ENCODE measurements at regions not wholly inside any gene's neighbourhood (a gene's known extent, or its start where the extent isn't known, plus 50 kb on each side); places are given as distances from the start of the nearest gene placed in this dataset.

DNA sequence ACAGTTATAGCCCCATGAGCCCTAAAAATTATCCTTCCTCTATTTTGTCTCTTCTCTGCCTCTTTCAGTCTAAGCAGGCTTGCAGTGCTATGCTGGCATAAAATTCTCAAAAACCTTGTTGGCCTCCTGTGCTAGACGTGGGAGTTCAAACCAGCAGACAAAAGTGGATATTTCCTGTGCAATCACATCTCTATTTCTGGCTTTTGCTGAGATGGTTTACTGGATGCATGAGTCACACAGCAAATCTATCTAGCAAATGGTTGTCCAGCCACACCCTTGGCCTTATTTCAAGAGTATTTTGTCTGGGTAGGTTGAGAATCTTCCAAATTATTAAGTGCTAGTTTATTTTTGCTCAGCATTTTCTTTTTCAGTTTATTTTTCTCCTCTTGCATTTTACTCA, 370.8 kb downstream of the CDC14C start:
- H3K4me3 ChIP-seq, result no peak overlapping the region
- no peak for DNase-seq
- no peaks in the 10 kb centered on the region for H3K9me3 ChIP-seq
- H3K27ac ChIP-seq, result no peak overlapping the region
- TF ChIP-seq, protein P1, sequence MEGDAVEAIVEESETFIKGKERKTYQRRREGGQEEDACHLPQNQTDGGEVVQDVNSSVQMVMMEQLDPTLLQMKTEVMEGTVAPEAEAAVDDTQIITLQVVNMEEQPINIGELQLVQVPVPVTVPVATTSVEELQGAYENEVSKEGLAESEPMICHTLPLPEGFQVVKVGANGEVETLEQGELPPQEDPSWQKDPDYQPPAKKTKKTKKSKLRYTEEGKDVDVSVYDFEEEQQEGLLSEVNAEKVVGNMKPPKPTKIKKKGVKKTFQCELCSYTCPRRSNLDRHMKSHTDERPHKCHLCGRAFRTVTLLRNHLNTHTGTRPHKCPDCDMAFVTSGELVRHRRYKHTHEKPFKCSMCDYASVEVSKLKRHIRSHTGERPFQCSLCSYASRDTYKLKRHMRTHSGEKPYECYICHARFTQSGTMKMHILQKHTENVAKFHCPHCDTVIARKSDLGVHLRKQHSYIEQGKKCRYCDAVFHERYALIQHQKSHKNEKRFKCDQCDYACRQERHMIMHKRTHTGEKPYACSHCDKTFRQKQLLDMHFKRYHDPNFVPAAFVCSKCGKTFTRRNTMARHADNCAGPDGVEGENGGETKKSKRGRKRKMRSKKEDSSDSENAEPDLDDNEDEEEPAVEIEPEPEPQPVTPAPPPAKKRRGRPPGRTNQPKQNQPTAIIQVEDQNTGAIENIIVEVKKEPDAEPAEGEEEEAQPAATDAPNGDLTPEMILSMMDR (IDR thresholded peaks at IDR 0.05), result no peak
- H3K4me1 ChIP-seq, result no peaks in the 10 kb centered on the region
- intact Hi-C loops (cut with DNase I; ENCODE audit: low total_unique reads), result no loop called here
- no peaks in the 10 kb centered on the region for H3K36me3 ChIP-seq
- no peaks in the 10 kb centered on the region for H3K27me3 ChIP-seq

DNA sequence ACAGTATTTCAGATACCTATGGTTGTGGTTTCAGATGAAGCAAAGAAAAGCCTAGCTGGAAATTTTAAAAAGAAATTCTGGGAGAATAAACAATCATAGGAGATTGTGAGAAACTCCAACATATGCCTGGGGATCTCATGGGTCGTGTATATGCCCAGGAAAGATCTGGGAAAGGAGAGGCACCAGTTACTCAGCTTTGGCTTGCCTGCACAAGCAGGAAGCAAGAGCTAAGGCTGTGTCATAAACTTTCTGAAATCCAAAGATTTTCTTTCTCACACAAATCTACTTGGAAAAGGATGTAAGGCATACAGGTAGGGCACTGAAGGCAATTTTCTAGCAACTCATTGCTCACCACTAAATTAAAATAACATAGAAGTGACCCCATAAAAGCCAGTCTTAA, 373.6 kb downstream of the CDC14C start:
- no peak for DNase-seq
- no peaks in the 10 kb centered on the region for H3K4me1 ChIP-seq
- TF ChIP-seq, protein P1 (IDR thresholded peaks at IDR 0.05), result no peak
- no peak overlapping the region for H3K4me3 ChIP-seq
- intact Hi-C loops (cut with DNase I; ENCODE audit: low total_unique reads), result no loop called here
- H3K9me3 ChIP-seq, result no peaks in the 10 kb centered on the region
- no peaks in the 10 kb centered on the region for H3K27me3 ChIP-seq
- H3K36me3 ChIP-seq, result no peaks in the 10 kb centered on the region
- H3K27ac ChIP-seq, result no peak overlapping the region

DNA sequence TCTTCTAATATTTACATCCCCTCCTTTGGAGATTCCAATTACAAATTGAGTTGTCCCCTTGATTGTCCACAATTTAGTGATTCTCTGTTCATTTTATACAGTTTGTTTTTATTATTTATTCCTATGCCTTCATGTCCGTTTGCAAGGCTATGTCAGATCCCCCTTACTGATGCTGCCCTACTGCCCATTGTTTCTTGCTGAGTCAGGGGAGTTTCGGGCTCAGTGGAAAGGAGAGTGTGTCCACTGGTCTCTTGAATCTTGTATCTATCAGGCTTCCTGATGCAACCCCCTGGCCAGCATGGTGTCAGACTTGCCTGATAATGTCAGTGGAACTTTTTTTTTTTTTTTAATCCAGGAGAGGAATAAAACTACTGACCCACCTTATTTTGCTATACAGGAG, 384.4 kb downstream of the CDC14C start:
- Histone ChIP-seq H3K4me3 (no peak overlapping the region), H3K36me3 (no peaks in the 10 kb centered on the region), H3K27ac (no peak overlapping the region), H3K9me3 (no peaks in the 10 kb centered on the region), H3K27me3 (no peaks in the 10 kb centered on the region), H3K4me1 (no peaks in the 10 kb centered on the region)
- TF ChIP-seq, protein P1 (IDR thresholded peaks at IDR 0.05), result no peak
- DNase-seq, result no peak
- intact Hi-C loops (cut with DNase I; ENCODE audit: low total_unique reads), result no loop called here

DNA sequence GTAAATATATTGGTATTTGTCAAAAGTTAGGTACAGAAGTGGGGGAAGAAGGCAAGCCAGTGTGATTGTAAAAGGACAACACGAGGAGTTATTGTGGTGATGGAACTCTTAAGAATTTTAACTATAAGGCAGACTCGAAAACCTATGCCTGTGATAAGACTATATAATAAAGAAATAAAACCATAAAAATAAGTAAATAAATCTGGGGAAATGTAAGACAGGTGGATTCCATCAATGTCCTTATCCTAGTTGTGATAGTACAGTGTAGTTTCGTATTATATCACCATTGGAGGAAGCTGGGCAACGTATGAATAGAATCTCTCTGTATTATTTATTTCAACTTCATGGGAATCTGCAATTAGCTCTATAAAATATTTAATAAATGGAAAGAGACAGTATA, 395.7 kb downstream of the CDC14C start:
- intact Hi-C loops (cut with DNase I; ENCODE audit: low total_unique reads), result no loop called here
- TF ChIP-seq, protein P1 (IDR thresholded peaks at IDR 0.05), result no peak
- no peaks in the 10 kb centered on the region for H3K27me3 ChIP-seq

DNA sequence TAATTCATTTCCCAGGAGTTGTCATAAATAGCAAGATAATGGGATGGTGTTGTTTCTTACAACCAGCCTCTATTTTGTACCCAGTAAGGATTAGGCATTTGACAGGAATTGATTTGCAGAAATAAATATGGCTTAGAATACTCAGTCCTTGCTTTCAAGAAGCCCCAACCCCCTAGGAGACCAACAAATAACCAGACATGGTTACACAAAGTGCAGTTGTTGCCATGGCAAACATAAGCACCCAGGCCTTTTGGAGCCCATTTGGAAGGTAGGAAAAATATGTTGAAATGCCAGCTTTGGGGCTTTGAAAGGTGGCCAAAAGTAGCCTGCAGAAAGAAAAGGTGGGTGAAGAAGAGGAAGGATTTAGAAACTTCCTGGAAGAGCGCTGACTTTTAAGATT, 397.5 kb downstream of the CDC14C start:
- TF ChIP-seq, protein P1 (IDR thresholded peaks at IDR 0.05), result no peak
- no peaks in the 10 kb centered on the region for H3K9me3 ChIP-seq
- intact Hi-C loops (cut with DNase I; ENCODE audit: low total_unique reads), result no loop called here

More for the DNA sequence above, 395.7 kb downstream of the CDC14C start:
- no peaks in the 10 kb centered on the region for H3K36me3 ChIP-seq
- no peak for DNase-seq
- H3K4me1 ChIP-seq, result no peaks in the 10 kb centered on the region
- no peak overlapping the region for H3K4me3 ChIP-seq
- H3K9me3 ChIP-seq, result no peaks in the 10 kb centered on the region
- H3K27ac ChIP-seq, result no peak overlapping the region

DNA sequence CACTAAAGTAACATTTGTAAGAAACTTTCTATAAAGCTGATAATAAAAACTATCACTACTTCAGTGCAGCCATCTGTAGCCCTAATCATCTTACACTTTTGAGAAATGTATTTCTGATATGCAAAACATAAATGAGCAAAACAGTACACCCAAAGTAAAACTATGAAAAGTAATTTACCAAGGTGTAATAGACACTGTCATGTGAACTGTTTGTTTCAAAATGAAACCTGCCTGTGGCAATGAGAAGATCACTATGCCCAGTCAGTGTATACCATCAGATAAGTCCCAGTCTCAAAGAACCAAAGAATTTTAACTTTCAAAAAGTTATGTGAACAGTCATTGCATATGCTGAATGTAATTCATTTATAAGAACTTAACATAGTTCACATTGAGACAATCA, 398.1 kb downstream of the CDC14C start:
- Histone ChIP-seq H3K36me3 (no peaks in the 10 kb centered on the region), H3K27ac (no peak overlapping the region), H3K9me3 (no peaks in the 10 kb centered on the region), H3K4me3 (no peak overlapping the region), H3K27me3 (no peaks in the 10 kb centered on the region), H3K4me1 (no peaks in the 10 kb centered on the region)
- DNase-seq, result no peak
- intact Hi-C loops (cut with DNase I; ENCODE audit: low total_unique reads), result no loop called here
- TF ChIP-seq, protein P1 (IDR thresholded peaks at IDR 0.05), result no peak

More for the DNA sequence above, 397.5 kb downstream of the CDC14C start:
- H3K4me3 ChIP-seq, result no peak overlapping the region
- no peak for DNase-seq
- no peaks in the 10 kb centered on the region for H3K27me3 ChIP-seq
- no peaks in the 10 kb centered on the region for H3K36me3 ChIP-seq
- no peak overlapping the region for H3K27ac ChIP-seq
- H3K4me1 ChIP-seq, result no peaks in the 10 kb centered on the region

Data from tibial artery (tissue), 4 donors.